NOMO-1 treated with DMSO at 0.1 percent for 48 hours (cell line): ENCODE measurements at regions not wholly inside any gene's neighbourhood (a gene's known extent, or its start where the extent isn't known, plus 50 kb on each side); places are given as distances from the start of the nearest gene placed in this dataset.
"Not testable (repeated sequence)": the region's sequence is repeated elsewhere in the genome, so short reads cannot be mapped to it uniquely, and the experiment has no call there.

Source experiments
- DNase-seq: peaks from one replicate; lab custom pipeline; 2025; ENCODE audit not compliant: unreplicated experiment; lab: John Stamatoyannopoulos, UW

GRCh38 chr1:105072850-105073249, 1323.2 kb downstream of the AMY1C start:
- DNase-seq: no peak

GRCh38 chr1:105073660-105074059, 1324.0 kb downstream of the AMY1C start:
- DNase-seq: no peak

- no peak for DNase-seq
Observed at GRCh38 chr1:105083611-105084010, 1333.9 kb downstream of the AMY1C start.

DNA sequence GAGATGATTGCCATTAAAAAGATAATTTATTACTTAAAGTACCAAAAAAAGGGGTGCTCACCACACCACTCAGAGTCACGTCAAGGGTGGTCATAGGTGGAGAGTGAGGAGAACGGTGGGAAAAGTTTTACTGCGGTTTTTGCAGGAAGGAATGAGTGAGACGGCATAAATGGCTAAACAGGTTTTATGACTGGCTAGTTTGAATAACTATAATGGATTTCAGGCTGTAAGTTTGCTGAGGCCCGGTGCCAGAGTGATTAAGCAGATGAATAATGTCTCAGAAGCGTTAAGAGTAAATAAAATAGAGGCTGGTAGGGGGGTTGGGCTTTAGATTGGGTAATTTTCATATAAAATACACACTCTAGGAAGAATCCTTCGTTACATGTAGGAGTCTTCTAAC, 1337.8 kb downstream of the AMY1C start:
- DNase-seq: no peak

- no peak for DNase-seq
Observed at GRCh38 chr1:105088166-105088565, 1338.5 kb downstream of the AMY1C start.

DNA sequence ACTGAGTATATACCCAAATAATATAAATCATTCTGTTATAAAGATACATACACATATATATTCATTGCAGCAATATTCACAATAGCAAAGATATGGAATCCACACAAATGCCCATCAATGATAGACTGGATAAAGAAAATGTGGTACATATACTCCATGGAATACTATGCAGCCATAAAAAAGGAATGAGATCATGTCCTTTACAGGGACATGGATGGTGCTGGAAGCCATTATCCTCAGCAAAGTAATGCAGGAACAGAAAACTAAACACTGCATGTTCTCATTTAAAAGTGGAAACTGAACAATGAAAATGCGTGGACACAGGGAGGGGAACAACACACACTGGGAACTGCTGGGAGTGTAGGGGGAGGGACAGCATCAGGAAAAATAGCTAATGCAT, 1344.2 kb downstream of the AMY1C start:
- not testable (repeated sequence) for DNase-seq

GRCh38 chr1:105100102-105100501, 1350.4 kb downstream of the AMY1C start:
- DNase-seq: no peak

- DNase-seq: no peak
Observed at GRCh38 chr1:105101261-105101660, 1351.6 kb downstream of the AMY1C start.

DNA sequence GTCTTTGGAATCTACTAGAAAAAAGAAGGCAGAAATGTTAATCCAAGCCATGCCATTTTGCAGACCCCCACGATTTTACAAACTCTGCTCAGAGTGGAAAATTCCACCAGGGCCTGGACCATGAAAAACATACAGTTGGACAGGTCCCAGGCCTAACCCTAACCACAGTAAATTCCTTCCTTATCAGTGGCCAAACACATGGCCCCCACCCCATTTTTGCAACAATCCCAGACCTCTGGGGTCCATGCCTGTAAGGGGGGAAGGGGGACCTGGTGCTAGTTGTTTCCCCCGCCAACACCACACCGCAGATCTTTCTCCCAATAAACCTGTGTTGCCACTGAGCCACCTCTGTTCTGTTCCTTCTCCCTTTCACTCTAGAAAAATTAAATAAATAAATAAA, 1352.7 kb downstream of the AMY1C start:
- no peak for DNase-seq

DNA sequence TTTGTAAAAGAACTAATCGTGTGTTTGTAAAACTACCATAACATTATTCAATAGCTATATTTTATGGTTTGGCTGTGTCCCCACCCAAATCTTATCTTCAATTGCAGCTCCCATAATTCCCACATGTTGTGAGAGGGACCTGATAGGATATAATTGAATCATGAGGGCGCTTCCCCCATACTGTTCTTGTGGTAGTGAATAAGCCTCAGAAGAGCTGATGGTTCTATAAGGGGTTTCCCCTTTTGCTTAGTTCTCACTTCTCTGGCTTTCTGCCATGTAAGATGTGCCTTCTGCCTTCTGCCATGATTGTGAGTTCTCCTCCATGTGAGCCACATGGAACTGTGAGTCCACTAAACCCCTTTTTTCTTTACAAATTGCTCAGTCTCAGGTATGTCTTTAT, 1372.3 kb downstream of the AMY1C start:
- no peak for DNase-seq

GRCh38 chr1:105137543-105138457, 1388.1 kb downstream of the AMY1C start:
- no peak for DNase-seq

- DNase-seq: no peak
Observed at GRCh38 chr1:105138458-105138893, 1388.8 kb downstream of the AMY1C start.

DNA sequence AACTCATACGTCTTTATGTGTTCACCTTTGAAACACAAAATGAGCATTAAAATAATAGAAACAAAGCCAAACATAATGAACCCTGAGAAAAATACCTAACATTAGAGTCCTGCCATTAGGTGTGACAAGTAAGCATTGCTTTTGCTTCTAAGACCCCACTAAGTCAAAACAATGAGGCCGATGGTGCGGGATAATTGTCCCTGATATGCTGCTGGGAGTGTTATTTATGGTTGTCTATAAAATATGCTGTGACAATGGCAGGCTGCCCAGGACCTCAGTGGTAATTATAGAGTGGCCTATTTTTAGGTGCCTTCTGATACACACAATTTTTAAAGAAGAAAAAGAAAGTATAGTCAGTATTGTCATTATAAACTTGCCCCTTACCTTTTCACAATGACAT, 1423.1 kb downstream of the AMY1C start:
- no peak for DNase-seq

GRCh38 chr1:105180789-105181188, 1431.1 kb downstream of the AMY1C start:
- DNase-seq: no peak

GRCh38 chr1:105204836-105205371, 1455.2 kb downstream of the AMY1C start:
- DNase-seq: no peak

- DNase-seq: no peak
Observed at GRCh38 chr1:105208581-105208980, 1458.9 kb downstream of the AMY1C start.

- peak; percentile 4 for DNase-seq
Observed at GRCh38 chr1:105210747-105211146, 1461.0 kb downstream of the AMY1C start.

GRCh38 chr1:105231378-105231777, 1481.7 kb downstream of the AMY1C start:
- DNase-seq: no peak

GRCh38 chr1:105243411-105243810, 1493.7 kb downstream of the AMY1C start:
- DNase-seq: no peak

DNA sequence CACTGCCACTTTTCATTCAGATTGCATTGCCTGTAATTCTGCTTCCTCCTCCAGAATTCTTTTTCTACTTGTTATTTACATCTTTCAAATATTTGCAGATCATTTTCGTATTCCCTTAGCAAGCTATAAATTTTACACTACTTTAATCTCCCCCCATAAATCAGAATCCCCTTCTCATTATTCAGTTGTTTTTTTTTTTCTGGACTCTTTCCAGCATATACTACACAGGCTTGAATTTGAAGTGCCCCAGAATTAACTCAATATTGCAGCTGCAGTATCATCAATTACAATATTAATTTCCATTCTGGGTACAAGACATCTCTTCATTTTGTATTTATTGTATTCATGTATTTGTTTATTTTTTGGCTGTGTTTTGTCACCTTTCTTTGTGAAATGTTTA, 1494.3 kb downstream of the AMY1C start:
- DNase-seq: no peak

GRCh38 chr1:105254906-105255305, 1505.2 kb downstream of the AMY1C start:
- no peak for DNase-seq

DNA sequence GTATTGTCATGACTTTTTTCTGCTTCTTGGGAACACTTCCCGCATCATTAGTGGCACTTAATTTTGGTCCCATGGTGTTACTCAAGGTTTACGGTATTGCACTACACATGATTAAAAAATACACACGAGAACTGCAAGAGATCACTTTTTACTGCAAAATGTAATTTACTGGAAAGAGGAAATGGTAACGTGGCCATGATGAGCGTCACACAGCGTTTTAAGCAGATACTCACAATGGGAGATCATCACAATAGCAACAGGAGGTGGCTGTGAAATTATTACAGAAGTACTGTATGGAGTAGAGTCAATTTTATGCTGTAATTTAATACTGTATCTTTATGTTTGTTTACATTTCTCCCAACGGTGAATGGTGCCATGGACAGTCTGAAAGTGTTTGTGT, 1510.3 kb downstream of the AMY1C start:
- no peak for DNase-seq

- no peak for DNase-seq
Observed at GRCh38 chr1:105270966-105271365, 1521.3 kb downstream of the AMY1C start.
